Osteoblast (primary cell): ENCODE measurements at regions not wholly inside any gene's neighbourhood (a gene's known extent, or its start where the extent isn't known, plus 50 kb on each side); places are given as distances from the start of the nearest gene placed in this dataset.
"Not testable (repeated sequence)": the region's sequence is repeated elsewhere in the genome, so short reads cannot be mapped to it uniquely, and the experiment has no call there.

Source experiments
- DNase-seq: peaks from one replicate; pipeline ENCODE4 v3.0.0; 2011; ENCODE audit warnings: low spot score, mixed read lengths; ENCODE audit not compliant: insufficient read length; ENCODE audit errors: missing footprints
- H2AFZ ChIP-seq: 2 replicates; pipeline ENCODE4 v1.6.0; 2011; ENCODE audit warnings: mild to moderate bottlenecking, low read length
- H3K27ac ChIP-seq: 2 replicates; pipeline ENCODE4 v1.5.1; 2011; ENCODE audit warnings: mild to moderate bottlenecking, low read depth, low read length, moderate library complexity
- H3K27me3 ChIP-seq: 2 replicates; pipeline ENCODE4 v1.6.0; 2012; ENCODE audit warnings: mild to moderate bottlenecking, control low read depth, inconsistent platforms, low read length, moderate library complexity; ENCODE audit not compliant: insufficient read depth
- H3K36me3 ChIP-seq: 2 replicates; pipeline ENCODE4 v1.5.1; 2011; ENCODE audit warnings: mild to moderate bottlenecking, low read length, control low read depth, moderate library complexity; ENCODE audit not compliant: insufficient read depth
- H3K4me1 ChIP-seq: 2 replicates; pipeline ENCODE4 v1.5.1; 2011; ENCODE audit warnings: mild to moderate bottlenecking, low read length, control low read depth, moderate library complexity; ENCODE audit not compliant: insufficient read depth
- H3K4me2 ChIP-seq: 2 replicates; pipeline ENCODE4 v1.6.0; 2011; ENCODE audit warnings: mild to moderate bottlenecking, low read length; ENCODE audit not compliant: insufficient read depth
- H3K4me3 ChIP-seq: fragments of 200-600 bp; sonication (generic); 3 replicates; pipeline ENCODE4 v1.5.1; 2012; ENCODE audit warnings: mild to moderate bottlenecking, low read length, inconsistent platforms; ENCODE audit not compliant: insufficient read depth
- H3K79me2 ChIP-seq: 2 replicates; pipeline ENCODE4 v1.6.0; 2012; ENCODE audit warnings: mild to moderate bottlenecking, low read length, control low read depth, inconsistent platforms; ENCODE audit not compliant: insufficient read depth
- H3K9me3 ChIP-seq: 2 replicates; pipeline ENCODE4 v1.5.1; 2011; ENCODE audit warnings: low read depth, low read length, control low read depth
- H4K20me1 ChIP-seq: 2 replicates; pipeline ENCODE4 v1.6.0; 2012; ENCODE audit warnings: mild to moderate bottlenecking, low read length, control low read depth; ENCODE audit not compliant: insufficient read depth
- CTCF ChIP-seq: IDR thresholded peaks from 2 replicates; pipeline ENCODE4 v1.5.1; 2011; ENCODE audit warnings: mild to moderate bottlenecking, low read depth, low read length, moderate library complexity; ENCODE audit errors: extremely low read depth

- Histone ChIP-seq H2AFZ (no peak overlapping the region), H3K36me3 (no peaks in the 10 kb centered on the region), H3K27me3 (no peaks in the 10 kb centered on the region), H3K9me3 (peaks cover 2% of the 10 kb centered on the region), H3K4me2 (no peak overlapping the region), H3K27ac (no peak overlapping the region), H3K4me1 (no peaks in the 10 kb centered on the region), H3K4me3 (no peak overlapping the region), H4K20me1 (no peaks in the 10 kb centered on the region), H3K79me2 (no peaks in the 10 kb centered on the region)
- DNase-seq: no peak
- no peak for TF ChIP-seq CTCF
These were observed 1055.3 kb downstream of the REEP3 start for GRCh38 chr10:64576497-64576896.

DNA sequence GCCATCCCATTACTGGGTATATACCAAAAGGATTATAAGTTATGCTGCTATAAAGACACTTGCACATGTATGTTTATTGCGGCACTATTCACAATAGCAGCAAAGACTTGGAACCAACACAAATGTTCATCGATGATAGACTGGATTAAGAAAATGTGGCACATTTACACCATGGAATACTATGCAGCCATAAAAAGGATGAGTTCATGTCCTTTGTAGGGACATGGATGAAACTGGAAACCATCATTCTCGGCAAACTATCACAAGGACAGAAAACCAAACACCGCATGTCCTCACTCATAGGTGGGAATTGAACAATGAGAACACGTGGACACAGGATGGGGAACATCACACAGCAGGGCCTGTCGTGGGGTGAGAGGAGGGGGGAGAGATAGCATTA is 1057.6 kb downstream of the REEP3 start:
- H3K4me3 ChIP-seq, H2AFZ ChIP-seq, H3K27ac ChIP-seq, H3K4me2 ChIP-seq, DNase-seq, H4K20me1 ChIP-seq, H3K27me3 ChIP-seq, H3K4me1 ChIP-seq, H3K9me3 ChIP-seq, H3K79me2 ChIP-seq, H3K36me3 ChIP-seq: not testable (repeated sequence)

DNA sequence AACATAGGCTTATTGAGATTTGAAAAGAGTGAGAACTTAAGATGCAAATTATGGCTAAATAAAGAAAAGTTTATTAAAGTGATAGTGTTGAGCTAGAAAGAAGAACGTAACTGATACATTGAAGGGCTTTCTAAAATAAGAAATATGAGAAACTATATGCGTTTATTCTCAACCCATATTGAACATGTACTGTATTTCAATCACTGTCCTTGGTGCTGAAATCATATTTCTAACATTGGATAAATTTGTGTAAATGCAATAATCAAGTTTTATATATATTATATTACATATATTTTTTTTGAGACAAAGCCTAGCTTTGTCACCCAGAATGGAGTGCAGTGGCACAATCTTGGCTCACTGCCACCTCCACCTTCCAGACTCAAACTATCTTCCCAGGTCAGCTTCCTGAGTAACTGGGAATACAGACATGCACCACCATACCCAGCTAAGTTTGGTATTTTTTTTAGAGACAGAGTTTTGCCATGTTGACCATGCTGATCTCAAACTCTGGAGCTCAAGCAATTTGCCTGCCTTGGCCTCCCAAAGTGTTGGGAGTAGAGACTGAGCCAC is 1065.8 kb downstream of the REEP3 start:
- H3K79me2 ChIP-seq: no peaks in the 10 kb centered on the region
- H3K9me3 ChIP-seq: no peaks in the 10 kb centered on the region
- H3K4me2 ChIP-seq: no peak overlapping the region
- H2AFZ ChIP-seq: no peak overlapping the region
- no peak for DNase-seq
- no peak overlapping the region for H3K4me3 ChIP-seq
- H4K20me1 ChIP-seq: no peaks in the 10 kb centered on the region
- no peaks in the 10 kb centered on the region for H3K27me3 ChIP-seq
- no peak for TF ChIP-seq CTCF
- H3K36me3 ChIP-seq: no peaks in the 10 kb centered on the region
- no peak overlapping the region for H3K27ac ChIP-seq
- H3K4me1 ChIP-seq: no peaks in the 10 kb centered on the region

DNA sequence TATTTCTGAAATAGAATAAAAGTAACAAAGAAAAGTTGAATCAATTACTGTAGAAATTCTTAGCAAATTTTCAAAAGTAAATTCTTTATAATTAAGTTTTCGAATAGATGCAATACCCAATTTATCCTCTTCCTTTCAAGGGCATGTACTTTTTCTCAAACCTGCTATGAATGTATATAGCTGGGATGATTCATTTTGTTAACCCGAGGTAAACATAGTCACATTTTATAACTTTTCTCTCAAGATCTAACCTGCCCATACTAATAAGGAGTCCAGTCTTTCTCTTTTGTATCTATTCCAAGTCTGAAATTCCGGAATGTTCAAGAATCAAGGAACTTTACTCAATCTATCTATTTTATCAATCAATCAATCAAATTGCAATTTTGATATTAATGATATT is 1072.9 kb downstream of the REEP3 start:
- Histone ChIP-seq H3K79me2 (no peaks in the 10 kb centered on the region), H2AFZ (no peak overlapping the region), H4K20me1 (no peaks in the 10 kb centered on the region), H3K9me3 (no peaks in the 10 kb centered on the region), H3K27me3 (no peaks in the 10 kb centered on the region), H3K4me2 (no peak overlapping the region), H3K4me3 (no peak overlapping the region), H3K27ac (no peak overlapping the region), H3K4me1 (no peaks in the 10 kb centered on the region), H3K36me3 (no peaks in the 10 kb centered on the region)
- no peak for TF ChIP-seq CTCF
- no peak for DNase-seq
